ENCODE measurements at regions not wholly inside any gene's neighbourhood (a gene's known extent, or its start where the extent isn't known, plus 50 kb on each side); places are given as distances from the start of the nearest gene placed in this dataset.
A peak's percentile ranks its signal among the peaks of the same experiment; 100 is the strongest.

GRCh38 chr2:150046211-150046610 lies 441.3 kb downstream of the RND3 start:
- no peak for DNase-seq (ENCODE audit: low spot score)

- DNase-seq (ENCODE audit: low spot score), result no peak
Measured at GRCh38 chr2:150045601-150046000, 441.9 kb downstream of the RND3 start.

- no peak for DNase-seq (ENCODE audit: low spot score)
Measured at GRCh38 chr2:150043172-150043500, 444.3 kb downstream of the RND3 start.

- no peak for DNase-seq (ENCODE audit: low spot score)
Measured at GRCh38 chr2:150042500-150043171, 444.8 kb downstream of the RND3 start.

- peak; percentile 50 for DNase-seq (ENCODE audit: low spot score)
Measured at GRCh38 chr2:150041722-150042425, 445.6 kb downstream of the RND3 start.

GRCh38 chr2:150036622-150037021 lies 449.0 kb upstream of the MMADHC start:
- no peak for DNase-seq (ENCODE audit: low spot score)

- DNase-seq (ENCODE audit: low spot score), result no peak
Measured at GRCh38 chr2:150034665-150035064, 447.1 kb upstream of the MMADHC start.

GRCh38 chr2:150030436-150031190 lies 443.0 kb upstream of the MMADHC start:
- no peak for DNase-seq (ENCODE audit: low spot score)

GRCh38 chr2:150028322-150028721 lies 440.7 kb upstream of the MMADHC start:
- no peak for DNase-seq (ENCODE audit: low spot score)

GRCh38 chr2:150027164-150027563 lies 439.6 kb upstream of the MMADHC start:
- no peak for DNase-seq (ENCODE audit: low spot score)

- DNase-seq (ENCODE audit: low spot score), result no peak
Measured at GRCh38 chr2:150023663-150024062, 436.1 kb upstream of the MMADHC start.

GRCh38 chr2:150023044-150023443 lies 435.5 kb upstream of the MMADHC start:
- no peak for DNase-seq (ENCODE audit: low spot score)

- DNase-seq (ENCODE audit: low spot score), result no peak
Measured at GRCh38 chr2:150020937-150021673, 433.5 kb upstream of the MMADHC start.

GRCh38 chr2:150020221-150020620 lies 432.6 kb upstream of the MMADHC start:
- DNase-seq (ENCODE audit: low spot score), result no peak

GRCh38 chr2:150019063-150019462 lies 431.5 kb upstream of the MMADHC start:
- DNase-seq (ENCODE audit: low spot score), result no peak

GRCh38 chr2:150012986-150013385 lies 425.4 kb upstream of the MMADHC start:
- no peak for DNase-seq (ENCODE audit: low spot score)

GRCh38 chr2:150011161-150011730 lies 423.7 kb upstream of the MMADHC start:
- DNase-seq (ENCODE audit: low spot score), result no peak

GRCh38 chr2:150008901-150009300 lies 421.3 kb upstream of the MMADHC start:
- no peak for DNase-seq (ENCODE audit: low spot score)

GRCh38 chr2:150007815-150008430 lies 420.3 kb upstream of the MMADHC start:
- no peak for DNase-seq (ENCODE audit: low spot score)

- DNase-seq (ENCODE audit: low spot score), result no peak
Measured at GRCh38 chr2:150006591-150006990, 419.0 kb upstream of the MMADHC start.

- no peak for DNase-seq (ENCODE audit: low spot score)
Measured at GRCh38 chr2:150003544-150003943, 416.0 kb upstream of the MMADHC start.

- DNase-seq (ENCODE audit: low spot score), result no peak
Measured at GRCh38 chr2:150001788-150002187, 414.2 kb upstream of the MMADHC start.
